LNCaP clone FGC (cell line): ENCODE measurements at regions not wholly inside any gene's neighbourhood (a gene's known extent, or its start where the extent isn't known, plus 50 kb on each side); places are given as distances from the start of the nearest gene placed in this dataset.

ENCODE experiments used
- DNase-seq: peaks from one replicate; pipeline ENCODE4 v3.0.0-alpha.2; 2011; ENCODE audit warnings: low read depth
- H3K4me3 ChIP-seq: 2 replicates; pipeline ENCODE4 v1.5.1; 2011; ENCODE audit warnings: mild to moderate bottlenecking, low read depth, low read length, control low read depth
- TF ChIP-seq, protein P1 (sequence below): IDR thresholded peaks from 2 replicates; pipeline ENCODE4 v1.5.1; 2012; ENCODE audit warnings: mild to moderate bottlenecking; ENCODE audit not compliant: control insufficient read depth, insufficient read depth; ENCODE audit errors: extremely low read depth

DNA sequence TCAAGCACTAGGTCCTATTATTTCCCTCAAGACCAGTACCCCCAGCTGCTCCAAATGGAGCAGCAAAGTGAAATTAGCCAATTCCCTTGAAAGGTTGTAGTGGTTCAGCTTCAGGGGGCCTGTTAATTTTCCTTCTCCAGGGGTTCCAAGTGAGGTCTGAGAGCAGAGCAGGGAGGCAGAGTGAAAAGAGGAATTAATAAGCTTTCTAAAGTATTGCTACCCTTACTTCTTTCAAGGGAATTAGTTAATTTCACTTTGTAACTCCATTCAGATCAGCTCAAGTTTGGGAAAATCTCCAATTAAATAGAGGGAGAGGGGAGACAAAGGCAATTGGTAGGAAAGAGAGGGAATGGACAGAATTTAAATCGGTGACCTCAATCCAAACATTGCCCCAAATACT, 78.7 kb upstream of the SLC7A11 start:
- no peak for DNase-seq

DNA sequence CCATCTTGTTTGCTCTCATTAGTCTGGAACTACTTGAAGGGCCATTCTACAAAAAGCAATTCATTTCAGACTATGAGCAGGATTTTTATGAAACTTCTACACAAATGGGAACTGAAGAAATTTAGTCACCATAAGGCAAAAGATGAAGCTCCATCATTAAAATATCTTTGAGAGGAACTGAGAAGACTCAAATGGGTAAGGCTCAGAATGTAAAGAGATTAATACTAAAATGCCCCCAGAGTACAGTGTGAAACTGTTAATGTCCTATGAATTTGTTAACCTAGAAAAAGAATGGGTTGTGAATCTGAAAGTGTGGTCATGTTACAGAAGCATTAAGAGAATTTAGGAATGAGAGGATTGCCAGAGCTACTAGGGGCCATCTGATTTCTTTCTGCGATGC, 77.9 kb upstream of the SLC7A11 start:
- TF ChIP-seq, protein P1, sequence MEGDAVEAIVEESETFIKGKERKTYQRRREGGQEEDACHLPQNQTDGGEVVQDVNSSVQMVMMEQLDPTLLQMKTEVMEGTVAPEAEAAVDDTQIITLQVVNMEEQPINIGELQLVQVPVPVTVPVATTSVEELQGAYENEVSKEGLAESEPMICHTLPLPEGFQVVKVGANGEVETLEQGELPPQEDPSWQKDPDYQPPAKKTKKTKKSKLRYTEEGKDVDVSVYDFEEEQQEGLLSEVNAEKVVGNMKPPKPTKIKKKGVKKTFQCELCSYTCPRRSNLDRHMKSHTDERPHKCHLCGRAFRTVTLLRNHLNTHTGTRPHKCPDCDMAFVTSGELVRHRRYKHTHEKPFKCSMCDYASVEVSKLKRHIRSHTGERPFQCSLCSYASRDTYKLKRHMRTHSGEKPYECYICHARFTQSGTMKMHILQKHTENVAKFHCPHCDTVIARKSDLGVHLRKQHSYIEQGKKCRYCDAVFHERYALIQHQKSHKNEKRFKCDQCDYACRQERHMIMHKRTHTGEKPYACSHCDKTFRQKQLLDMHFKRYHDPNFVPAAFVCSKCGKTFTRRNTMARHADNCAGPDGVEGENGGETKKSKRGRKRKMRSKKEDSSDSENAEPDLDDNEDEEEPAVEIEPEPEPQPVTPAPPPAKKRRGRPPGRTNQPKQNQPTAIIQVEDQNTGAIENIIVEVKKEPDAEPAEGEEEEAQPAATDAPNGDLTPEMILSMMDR = no peak
- H3K4me3 ChIP-seq = no peak overlapping the region
- DNase-seq = no peak

More for the DNA sequence above, 78.7 kb upstream of the SLC7A11 start:
- H3K4me3 ChIP-seq = no peak overlapping the region
- TF ChIP-seq, protein P1 = no peak

DNA sequence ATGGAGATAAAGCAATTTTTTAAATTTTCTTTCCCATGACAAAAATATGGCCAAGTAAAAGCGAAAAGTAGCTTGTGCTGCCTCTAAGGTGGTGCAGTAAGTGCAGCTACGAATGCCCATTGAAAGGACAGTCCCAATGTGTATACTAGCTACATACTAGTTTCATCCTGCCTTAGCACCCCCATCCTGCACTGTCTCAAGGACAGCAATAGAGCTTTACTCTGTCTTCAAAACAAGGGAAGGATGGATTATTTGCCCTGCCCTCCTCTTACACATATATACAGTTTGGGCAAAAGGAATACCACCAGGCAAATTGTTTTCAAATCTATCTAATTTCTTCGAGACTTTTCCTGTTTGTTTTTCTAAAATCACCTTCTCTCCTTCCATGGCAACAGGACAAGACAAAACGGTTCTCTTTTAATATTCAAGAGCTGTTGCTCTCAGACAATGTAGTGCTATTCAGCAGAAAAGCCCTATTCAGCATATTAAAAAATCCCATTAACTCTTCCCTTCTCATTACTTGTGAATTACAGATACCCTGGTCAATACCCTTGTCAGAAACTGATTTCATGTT, 75.1 kb upstream of the SLC7A11 start:
- no peak overlapping the region for H3K4me3 ChIP-seq
- TF ChIP-seq, protein P1 = no peak
- DNase-seq = no peak

DNA sequence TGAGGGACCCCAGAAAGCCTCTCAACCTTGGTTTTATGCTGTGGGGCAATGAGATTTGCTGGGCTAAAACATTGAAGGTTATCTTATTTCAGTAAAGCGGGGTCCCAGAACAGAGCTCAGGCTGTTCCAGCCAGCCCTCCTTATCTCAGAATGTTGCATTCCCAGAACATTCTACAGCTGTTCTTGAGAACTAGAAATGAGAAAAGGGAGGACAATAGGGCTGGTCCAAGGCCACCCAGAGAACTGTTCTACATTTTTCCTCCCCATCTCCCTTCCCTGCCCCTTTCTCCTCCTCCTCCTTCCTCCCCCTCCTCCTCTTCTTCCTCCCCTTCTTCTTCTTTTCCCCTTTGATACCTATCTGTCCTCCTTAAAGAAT, 70.4 kb upstream of the SLC7A11 start:
- no peak for DNase-seq
- TF ChIP-seq, protein P1 = no peak
- no peak overlapping the region for H3K4me3 ChIP-seq

DNA sequence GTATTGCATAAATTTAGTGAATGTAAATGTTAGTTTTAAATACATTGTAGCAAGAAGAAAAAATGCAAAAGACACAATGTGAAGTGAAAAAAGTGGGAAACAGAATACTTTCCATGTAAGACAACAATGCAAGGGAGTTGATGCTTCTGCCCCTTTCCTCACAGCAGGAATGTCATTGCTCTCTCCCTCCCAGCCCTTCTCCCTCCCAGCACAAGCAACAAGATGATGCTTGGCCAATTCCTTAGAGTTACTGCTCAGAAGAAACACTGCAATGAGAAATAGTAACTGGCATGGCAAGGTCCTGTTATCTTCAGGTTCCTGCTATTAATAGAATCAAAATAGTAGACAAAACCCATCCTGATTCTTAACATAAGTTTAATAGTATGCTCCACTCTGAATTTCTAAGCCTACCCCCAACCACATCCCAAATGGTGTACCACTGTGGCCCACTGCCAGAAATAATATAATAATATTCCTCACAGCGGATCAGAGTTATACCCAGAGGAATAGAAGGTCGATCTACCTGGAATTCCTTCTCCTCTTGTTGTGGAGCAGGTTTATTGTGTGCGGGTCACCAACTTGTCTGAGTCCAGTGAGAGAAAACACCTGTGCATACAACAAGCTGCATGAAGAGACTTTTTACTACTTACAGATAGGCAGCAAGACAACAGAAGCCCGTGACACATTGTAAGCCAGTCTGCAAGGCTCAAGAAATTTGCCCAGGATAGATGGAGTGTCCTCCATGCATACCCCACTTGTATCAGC, 69.8 kb upstream of the SLC7A11 start:
- no peak for DNase-seq
- no peak overlapping the region for H3K4me3 ChIP-seq
- TF ChIP-seq, protein P1 = no peak

DNA sequence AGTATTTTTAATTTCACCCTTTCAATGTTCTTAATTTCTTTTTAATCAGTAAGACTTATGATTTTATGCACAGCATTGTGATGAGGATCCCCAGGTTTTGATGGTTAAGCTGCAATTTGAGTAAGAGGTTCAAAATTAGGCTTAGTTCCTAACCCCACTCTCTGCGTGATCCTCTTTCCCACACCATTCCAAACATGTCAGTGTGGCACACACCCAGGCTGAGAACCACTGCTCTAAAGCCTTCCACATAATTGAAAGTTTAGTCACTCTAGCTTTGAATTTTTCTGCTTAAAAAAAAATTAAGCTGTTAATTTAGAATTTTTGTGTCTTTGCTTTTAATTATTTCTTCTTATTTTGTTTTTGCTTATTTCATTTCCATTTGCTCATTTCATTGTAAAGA, 68.8 kb upstream of the SLC7A11 start:
- no peak for DNase-seq
- no peak overlapping the region for H3K4me3 ChIP-seq
- TF ChIP-seq, protein P1 = no peak

DNA sequence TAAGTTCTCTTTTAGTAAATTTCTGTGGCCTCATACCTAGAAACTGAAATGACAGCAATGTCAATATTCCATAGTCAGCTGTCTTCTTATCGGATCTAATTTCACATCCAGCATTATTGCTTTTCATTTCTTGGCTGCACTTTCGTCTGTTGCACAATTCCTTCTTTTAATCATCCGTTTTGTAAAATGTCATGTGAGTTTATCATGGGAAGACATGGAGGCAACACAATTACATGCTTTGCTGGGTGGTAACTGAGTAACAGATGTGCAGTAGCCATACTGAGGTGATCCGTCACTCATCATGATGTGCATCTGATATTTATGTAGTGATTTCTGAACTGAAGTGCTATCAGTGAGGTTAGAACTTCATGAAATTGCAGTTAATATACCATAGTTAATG, 68.3 kb upstream of the SLC7A11 start:
- TF ChIP-seq, protein P1 = no peak
- no peak overlapping the region for H3K4me3 ChIP-seq
- DNase-seq = no peak
